ENCODE measurements at regions not wholly inside any gene's neighbourhood (a gene's known extent, or its start where the extent isn't known, plus 50 kb on each side); places are given as distances from the start of the nearest gene placed in this dataset.

DNA sequence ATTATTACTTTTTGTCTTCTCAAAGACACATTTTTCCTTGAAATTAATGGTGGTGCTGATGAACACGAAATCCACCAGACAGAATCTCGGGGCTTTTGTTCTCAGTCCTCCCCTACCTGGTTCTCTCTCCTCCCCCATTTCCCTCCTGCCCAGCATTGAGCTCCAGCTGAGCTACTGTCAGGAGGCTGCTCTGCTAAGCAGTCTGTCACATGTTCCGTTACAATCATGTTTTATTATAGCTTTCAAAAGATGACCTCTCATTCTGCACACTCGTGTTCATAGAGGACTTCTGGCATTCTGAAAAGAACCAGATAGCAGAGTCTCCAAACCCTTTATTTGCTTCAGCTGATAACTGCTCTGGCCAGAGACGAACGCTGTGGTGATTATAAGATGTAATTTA is 732.5 kb upstream of the RBFOX1 start:
- no peak overlapping the region for H3K9ac ChIP-seq (ENCODE audit: insufficient read depth, low read length)
- H2AFZ ChIP-seq (ENCODE audit: low read length) = no peak overlapping the region
- H3K36me3 ChIP-seq (ENCODE audit: control insufficient read depth, insufficient read depth, low read length) = no peaks in the 10 kb centered on the region
- no peaks in the 10 kb centered on the region for H3K4me1 ChIP-seq (ENCODE audit: control insufficient read depth, extremely low read depth, insufficient read depth, low read length)
- no peak overlapping the region for H3K27ac ChIP-seq (ENCODE audit: insufficient read depth, low read length)
- no peaks in the 10 kb centered on the region for H3K9me3 ChIP-seq (ENCODE audit: control insufficient read depth, insufficient read depth, low read depth, low read length)
- TF ChIP-seq, protein P1, sequence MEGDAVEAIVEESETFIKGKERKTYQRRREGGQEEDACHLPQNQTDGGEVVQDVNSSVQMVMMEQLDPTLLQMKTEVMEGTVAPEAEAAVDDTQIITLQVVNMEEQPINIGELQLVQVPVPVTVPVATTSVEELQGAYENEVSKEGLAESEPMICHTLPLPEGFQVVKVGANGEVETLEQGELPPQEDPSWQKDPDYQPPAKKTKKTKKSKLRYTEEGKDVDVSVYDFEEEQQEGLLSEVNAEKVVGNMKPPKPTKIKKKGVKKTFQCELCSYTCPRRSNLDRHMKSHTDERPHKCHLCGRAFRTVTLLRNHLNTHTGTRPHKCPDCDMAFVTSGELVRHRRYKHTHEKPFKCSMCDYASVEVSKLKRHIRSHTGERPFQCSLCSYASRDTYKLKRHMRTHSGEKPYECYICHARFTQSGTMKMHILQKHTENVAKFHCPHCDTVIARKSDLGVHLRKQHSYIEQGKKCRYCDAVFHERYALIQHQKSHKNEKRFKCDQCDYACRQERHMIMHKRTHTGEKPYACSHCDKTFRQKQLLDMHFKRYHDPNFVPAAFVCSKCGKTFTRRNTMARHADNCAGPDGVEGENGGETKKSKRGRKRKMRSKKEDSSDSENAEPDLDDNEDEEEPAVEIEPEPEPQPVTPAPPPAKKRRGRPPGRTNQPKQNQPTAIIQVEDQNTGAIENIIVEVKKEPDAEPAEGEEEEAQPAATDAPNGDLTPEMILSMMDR (conservative IDR thresholded peaks at IDR 0.05 in 1 of 2, IDR thresholded peaks at IDR 0.05 in 1 of 2; ENCODE audit: low read depth in 1 of 2, low read length in 2 of 2) = no peak
- no peak for TF ChIP-seq EZH2 (IDR thresholded peaks at IDR 0.05; ENCODE audit: low read length, missing control alignments)
- H3K27me3 ChIP-seq (ENCODE audit: control insufficient read depth, insufficient read depth, low read length) = no peaks in the 10 kb centered on the region
- H3K79me2 ChIP-seq (ENCODE audit: control insufficient read depth, insufficient read depth, low read length) = no peaks in the 10 kb centered on the region
- no peak overlapping the region for H3K4me2 ChIP-seq (ENCODE audit: extremely low read depth, insufficient read depth, low read length)
- DNase-seq (ENCODE audit: low read depth in 2 of 2) = no peak
- H4K20me1 ChIP-seq (ENCODE audit: control insufficient read depth, extremely low read depth, insufficient read depth, low read length) = no peaks in the 10 kb centered on the region
- H3K4me3 ChIP-seq (replicated peaks in 1 of 4; ENCODE audit: control extremely low read depth in 1 of 4, insufficient read depth in 1 of 4, low read depth in 3 of 4, low read length in 4 of 4) = no peak overlapping the region

DNA sequence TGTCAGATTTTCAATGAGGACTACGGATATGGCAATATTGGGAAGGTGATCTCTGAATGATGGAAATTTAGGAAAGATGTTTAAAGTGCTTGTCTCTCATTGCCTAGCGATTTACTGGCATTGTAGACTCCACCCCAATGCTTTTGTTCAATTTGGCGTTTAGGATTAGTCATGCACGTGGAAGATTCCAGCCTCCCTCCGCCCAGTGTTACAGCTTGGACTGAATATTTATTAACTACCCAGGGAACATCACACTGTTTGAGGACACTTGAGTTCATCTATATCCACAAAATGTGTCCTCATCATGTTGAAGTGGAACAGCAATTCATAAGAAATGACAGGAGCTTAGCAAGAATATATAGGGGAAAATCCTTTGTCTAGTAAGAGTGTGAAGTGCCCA is 738.8 kb upstream of the RBFOX1 start:
- no peak overlapping the region for H3K4me3 ChIP-seq (replicated peaks in 1 of 4; ENCODE audit: control extremely low read depth in 1 of 4, insufficient read depth in 1 of 4, low read depth in 3 of 4, low read length in 4 of 4)
- H3K36me3 ChIP-seq (ENCODE audit: control insufficient read depth, insufficient read depth, low read length) = no peaks in the 10 kb centered on the region
- H4K20me1 ChIP-seq (ENCODE audit: control insufficient read depth, extremely low read depth, insufficient read depth, low read length) = no peaks in the 10 kb centered on the region
- no peak for DNase-seq (ENCODE audit: low read depth in 2 of 2)
- no peak overlapping the region for H3K9ac ChIP-seq (ENCODE audit: insufficient read depth, low read length)
- H3K4me2 ChIP-seq (ENCODE audit: extremely low read depth, insufficient read depth, low read length) = no peak overlapping the region
- no peak overlapping the region for H2AFZ ChIP-seq (ENCODE audit: low read length)
- H3K79me2 ChIP-seq (ENCODE audit: control insufficient read depth, insufficient read depth, low read length) = no peaks in the 10 kb centered on the region
- no peaks in the 10 kb centered on the region for H3K4me1 ChIP-seq (ENCODE audit: control insufficient read depth, extremely low read depth, insufficient read depth, low read length)
- TF ChIP-seq, protein P1 (conservative IDR thresholded peaks at IDR 0.05 in 1 of 2, IDR thresholded peaks at IDR 0.05 in 1 of 2; ENCODE audit: low read depth in 1 of 2, low read length in 2 of 2) = no peak
- TF ChIP-seq EZH2 (IDR thresholded peaks at IDR 0.05; ENCODE audit: low read length, missing control alignments) = no peak
- H3K9me3 ChIP-seq (ENCODE audit: control insufficient read depth, insufficient read depth, low read depth, low read length) = no peaks in the 10 kb centered on the region
- no peaks in the 10 kb centered on the region for H3K27me3 ChIP-seq (ENCODE audit: control insufficient read depth, insufficient read depth, low read length)
- H3K27ac ChIP-seq (ENCODE audit: insufficient read depth, low read length) = no peak overlapping the region

DNA sequence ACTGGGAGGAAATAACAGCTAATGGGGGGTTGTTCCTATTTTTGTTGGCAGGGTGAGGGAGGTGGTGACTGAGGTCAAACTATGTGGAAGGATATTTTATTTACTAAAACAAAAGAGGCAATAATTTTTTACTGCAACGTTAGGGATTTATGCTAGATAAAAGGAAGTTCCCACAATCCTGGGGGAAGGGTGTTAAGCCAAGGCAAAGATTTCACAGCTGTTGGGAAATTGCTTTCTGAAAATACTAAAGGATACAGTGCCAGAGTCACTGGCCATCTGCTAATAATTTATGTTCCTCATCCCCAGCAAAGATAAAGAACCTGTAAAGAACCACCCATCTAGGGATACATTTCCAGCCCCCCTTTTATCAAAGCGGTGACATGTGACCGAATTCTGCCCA is 756.0 kb upstream of the RBFOX1 start:
- DNase-seq (ENCODE audit: low read depth in 2 of 2) = no peak
- no peaks in the 10 kb centered on the region for H3K36me3 ChIP-seq (ENCODE audit: control insufficient read depth, insufficient read depth, low read length)
- H2AFZ ChIP-seq (ENCODE audit: low read length) = no peak overlapping the region
- TF ChIP-seq, protein P1 (conservative IDR thresholded peaks at IDR 0.05 in 1 of 2, IDR thresholded peaks at IDR 0.05 in 1 of 2; ENCODE audit: low read depth in 1 of 2, low read length in 2 of 2) = no peak
- no peak for TF ChIP-seq EZH2 (IDR thresholded peaks at IDR 0.05; ENCODE audit: low read length, missing control alignments)
- H4K20me1 ChIP-seq (ENCODE audit: control insufficient read depth, extremely low read depth, insufficient read depth, low read length) = no peaks in the 10 kb centered on the region
- H3K9ac ChIP-seq (ENCODE audit: insufficient read depth, low read length) = no peak overlapping the region
- no peaks in the 10 kb centered on the region for H3K9me3 ChIP-seq (ENCODE audit: control insufficient read depth, insufficient read depth, low read depth, low read length)
- no peak overlapping the region for H3K27ac ChIP-seq (ENCODE audit: insufficient read depth, low read length)
- H3K4me2 ChIP-seq (ENCODE audit: extremely low read depth, insufficient read depth, low read length) = no peak overlapping the region
- no peaks in the 10 kb centered on the region for H3K79me2 ChIP-seq (ENCODE audit: control insufficient read depth, insufficient read depth, low read length)
- no peaks in the 10 kb centered on the region for H3K27me3 ChIP-seq (ENCODE audit: control insufficient read depth, insufficient read depth, low read length)
- H3K4me3 ChIP-seq (replicated peaks in 1 of 4; ENCODE audit: control extremely low read depth in 1 of 4, insufficient read depth in 1 of 4, low read depth in 3 of 4, low read length in 4 of 4) = no peak overlapping the region
- H3K4me1 ChIP-seq (ENCODE audit: control insufficient read depth, extremely low read depth, insufficient read depth, low read length) = no peaks in the 10 kb centered on the region

All from fibroblast of lung (primary cell).